BJ (cell line): ENCODE measurements at regions not wholly inside any gene's neighbourhood (a gene's known extent, or its start where the extent isn't known, plus 50 kb on each side); places are given as distances from the start of the nearest gene placed in this dataset.

Experiments
- CTCF ChIA-PET: fragments of 350-600 bp; formaldehyde crosslinking; extraction: SDS; loops from one replicate; lab custom pipeline; 2021; ENCODE audit warnings: antibody characterized with exemption, inconsistent platforms; lab: Yijun Ruan, JAX
- POLR2A ChIA-PET: fragments of 300-600 bp; sonication (Branson Sonifier 250); formaldehyde crosslinking; extraction: SDS; loops from one replicate; lab custom pipeline; 2021; ENCODE audit warnings: antibody characterized with exemption; lab: Charles Lee
- DNase-seq: peaks from one replicate; pipeline ENCODE4 v3.0.0-alpha.2; 2011; ENCODE audit warnings: low read depth
- H3K27me3 ChIP-seq: 2 replicates; pipeline ENCODE4 v1.6.0; 2011; ENCODE audit warnings: low read length; ENCODE audit not compliant: control insufficient read depth, insufficient read depth
- H3K36me3 ChIP-seq: 2 replicates; pipeline ENCODE4 v1.5.1; 2011; ENCODE audit warnings: low read length; ENCODE audit not compliant: control insufficient read depth, insufficient read depth
- H3K4me3 ChIP-seq: 2 replicates; pipeline ENCODE4 v1.5.1; 2011; ENCODE audit warnings: low read depth, mild to moderate bottlenecking, control low read depth, low read length
- TF ChIP-seq, protein P1 (sequence below): IDR thresholded peaks from 2 replicates; pipeline ENCODE4 v1.5.1; 2011; ENCODE audit warnings: low read depth, mild to moderate bottlenecking, control low read depth, inconsistent platforms, low read length, moderate library complexity; ENCODE audit not compliant: insufficient read depth

- ChIA-PET CTCF (no interaction called here), POLR2A (no interaction called here)
- Histone ChIP-seq H3K36me3 (no peaks in the 10 kb centered on the region), H3K4me3 (no peak overlapping the region), H3K27me3 (no peaks in the 10 kb centered on the region)
- TF ChIP-seq, protein P1, sequence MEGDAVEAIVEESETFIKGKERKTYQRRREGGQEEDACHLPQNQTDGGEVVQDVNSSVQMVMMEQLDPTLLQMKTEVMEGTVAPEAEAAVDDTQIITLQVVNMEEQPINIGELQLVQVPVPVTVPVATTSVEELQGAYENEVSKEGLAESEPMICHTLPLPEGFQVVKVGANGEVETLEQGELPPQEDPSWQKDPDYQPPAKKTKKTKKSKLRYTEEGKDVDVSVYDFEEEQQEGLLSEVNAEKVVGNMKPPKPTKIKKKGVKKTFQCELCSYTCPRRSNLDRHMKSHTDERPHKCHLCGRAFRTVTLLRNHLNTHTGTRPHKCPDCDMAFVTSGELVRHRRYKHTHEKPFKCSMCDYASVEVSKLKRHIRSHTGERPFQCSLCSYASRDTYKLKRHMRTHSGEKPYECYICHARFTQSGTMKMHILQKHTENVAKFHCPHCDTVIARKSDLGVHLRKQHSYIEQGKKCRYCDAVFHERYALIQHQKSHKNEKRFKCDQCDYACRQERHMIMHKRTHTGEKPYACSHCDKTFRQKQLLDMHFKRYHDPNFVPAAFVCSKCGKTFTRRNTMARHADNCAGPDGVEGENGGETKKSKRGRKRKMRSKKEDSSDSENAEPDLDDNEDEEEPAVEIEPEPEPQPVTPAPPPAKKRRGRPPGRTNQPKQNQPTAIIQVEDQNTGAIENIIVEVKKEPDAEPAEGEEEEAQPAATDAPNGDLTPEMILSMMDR: no peak
- DNase-seq: no peak
These were observed 69.8 kb downstream of the CAPZA3 start for GRCh38 chr12:18807714-18808113.

DNA sequence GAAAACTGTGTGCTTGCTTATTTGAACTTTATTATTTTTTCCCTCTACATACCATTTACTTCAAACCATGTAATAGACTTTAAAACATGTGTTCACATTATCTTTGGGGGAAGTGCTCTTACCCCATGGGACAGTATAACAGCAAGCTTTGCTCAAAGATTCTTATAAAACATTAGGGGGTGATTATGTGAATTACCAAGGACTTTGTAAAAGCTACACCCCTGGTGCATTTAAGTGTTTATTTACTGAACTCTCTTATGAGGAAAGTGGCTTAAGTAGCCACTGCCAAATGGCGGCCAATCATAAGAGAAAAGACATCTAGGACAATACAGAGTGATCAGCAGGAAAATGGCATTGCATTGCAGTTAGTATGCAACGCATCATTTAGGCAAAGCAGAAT is 70.3 kb downstream of the CAPZA3 start:
- POLR2A ChIA-PET: no interaction called here

DNA sequence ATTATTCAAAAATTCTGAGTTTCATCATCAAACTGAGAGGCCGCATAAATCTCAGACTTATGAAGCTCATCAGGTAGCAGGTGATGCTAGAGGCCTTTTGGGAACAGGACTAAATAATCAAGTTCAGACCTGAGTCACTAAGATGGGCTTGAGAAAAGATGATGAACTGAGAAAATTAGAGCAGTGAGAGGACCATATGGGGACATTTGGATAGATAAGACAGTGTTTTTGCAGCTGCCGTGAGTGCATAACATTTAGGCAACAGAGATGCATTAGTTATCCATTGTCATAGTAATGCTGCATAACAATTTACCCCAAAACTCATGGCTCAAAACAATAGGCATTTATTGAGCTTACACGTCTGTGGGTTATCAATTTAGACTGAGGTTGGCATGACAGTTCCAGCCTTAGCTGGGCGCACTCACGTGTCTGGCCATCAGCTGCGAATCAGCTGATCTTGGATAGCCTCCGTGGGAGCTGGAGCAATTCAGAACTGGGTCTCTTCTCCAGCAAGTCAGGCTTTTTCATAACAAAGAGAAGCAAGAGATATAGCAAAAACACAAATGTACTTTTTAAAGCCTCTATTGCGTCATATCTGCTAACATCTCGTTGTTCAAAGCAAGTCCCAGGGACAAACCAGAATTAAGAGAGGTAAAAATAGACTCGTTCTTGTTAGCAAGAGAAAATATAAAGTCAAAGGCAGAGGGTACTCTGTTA is 72.8 kb downstream of the CAPZA3 start:
- no peak for DNase-seq
- CTCF ChIA-PET: no interaction called here
- TF ChIP-seq, protein P1: no peak
- Histone ChIP-seq H3K27me3 (no peaks in the 10 kb centered on the region; the same call in none of the 2 replicates), H3K4me3 (no peak overlapping the region), H3K36me3 (no peaks in the 10 kb centered on the region)
- POLR2A ChIA-PET: no interaction called here

More for the DNA sequence above, 70.3 kb downstream of the CAPZA3 start:
- TF ChIP-seq, protein P1: no peak
- Histone ChIP-seq H3K4me3 (no peak overlapping the region), H3K36me3 (no peaks in the 10 kb centered on the region), H3K27me3 (no peaks in the 10 kb centered on the region)
- CTCF ChIA-PET: no interaction called here
- no peak for DNase-seq

DNA sequence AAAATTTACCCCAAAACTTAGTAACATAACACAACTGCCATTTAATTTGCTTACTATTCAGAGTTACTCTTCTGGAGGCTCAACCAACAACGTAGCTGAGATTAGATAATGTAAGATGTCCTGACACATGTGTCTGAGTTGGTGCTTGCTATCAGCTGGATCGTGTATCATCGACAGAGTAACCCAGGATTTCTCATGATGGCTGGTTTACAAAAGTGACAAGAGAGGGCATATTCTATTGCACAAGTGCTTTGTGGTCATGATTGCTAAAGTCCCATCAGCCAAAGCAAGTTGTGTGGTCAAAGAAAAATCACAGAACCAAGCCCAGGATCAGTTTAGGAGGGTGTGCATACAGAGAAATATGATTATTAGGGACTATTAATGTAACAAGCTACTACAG is 73.4 kb downstream of the CAPZA3 start:
- Histone ChIP-seq H3K4me3 (no peak overlapping the region), H3K36me3 (no peaks in the 10 kb centered on the region), H3K27me3 (no peaks in the 10 kb centered on the region; the same call in none of the 2 replicates)
- DNase-seq: no peak
- ChIA-PET POLR2A (no interaction called here), CTCF (no interaction called here)
- TF ChIP-seq, protein P1: no peak

GRCh38 chr12:18813753-18814152 is 75.8 kb downstream of the CAPZA3 start:
- Histone ChIP-seq H3K4me3 (no peak overlapping the region), H3K36me3 (no peaks in the 10 kb centered on the region), H3K27me3 (no peaks in the 10 kb centered on the region; the same call in none of the 2 replicates)
- ChIA-PET CTCF (no interaction called here), POLR2A (no interaction called here)
- DNase-seq: no peak
- TF ChIP-seq, protein P1: no peak
